ENCODE measurements at regions not wholly inside any gene's neighbourhood (a gene's known extent, or its start where the extent isn't known, plus 50 kb on each side); places are given as distances from the start of the nearest gene placed in this dataset.

- Histone ChIP-seq H3K9me3 (no peaks in the 10 kb centered on the region), H3K4me1 (no peaks in the 10 kb centered on the region), H3K27ac (no peak overlapping the region), H3K27me3 (no peaks in the 10 kb centered on the region), H3K4me3 (no peak overlapping the region), H3K36me3 (no peaks in the 10 kb centered on the region)
- DNase-seq (ENCODE audit: low spot score in 2 of 2): no peak
- WGBS: 40% methylated on average over 2 of the region's 2 CpGs
- no peak for TF ChIP-seq POLR2AphosphoS5 (IDR thresholded peaks at IDR 0.05)
- no peak for TF ChIP-seq CTCF (IDR thresholded peaks at IDR 0.05)
Observed at GRCh38 chr6:102387326-102388033, 994.0 kb downstream of the GRIK2 start.

- TF ChIP-seq POLR2AphosphoS5 (IDR thresholded peaks at IDR 0.05) (no peak), POLR2A (IDR thresholded peaks at IDR 0.05) (no peak), CTCF (IDR thresholded peaks at IDR 0.05) (no peak), EP300 (IDR thresholded peaks at IDR 0.05) (no peak)
- Histone ChIP-seq H3K4me3 (no peak overlapping the region), H3K9me3 (no peaks in the 10 kb centered on the region), H3K27ac (no peak overlapping the region), H3K36me3 (no peaks in the 10 kb centered on the region), H3K27me3 (no peaks in the 10 kb centered on the region), H3K4me1 (no peaks in the 10 kb centered on the region)
- no peak for DNase-seq (ENCODE audit: low spot score in 2 of 2)
Observed at GRCh38 chr6:102381203-102381602, 987.7 kb downstream of the GRIK2 start.

GRCh38 chr6:102356170-102356569, 962.7 kb downstream of the GRIK2 start:
- no peaks in the 10 kb centered on the region for H3K27me3 ChIP-seq
- H3K4me1 ChIP-seq: no peaks in the 10 kb centered on the region
- no peak overlapping the region for H3K4me3 ChIP-seq
- no peaks in the 10 kb centered on the region for H3K9me3 ChIP-seq
- no peak for DNase-seq (ENCODE audit: low spot score in 2 of 2)
- H3K27ac ChIP-seq: no peak overlapping the region
- no peaks in the 10 kb centered on the region for H3K36me3 ChIP-seq
- TF ChIP-seq POLR2AphosphoS5 (IDR thresholded peaks at IDR 0.05) (no peak), CTCF (IDR thresholded peaks at IDR 0.05) (no peak), POLR2A (IDR thresholded peaks at IDR 0.05) (no peak), EP300 (IDR thresholded peaks at IDR 0.05) (no peak)
- WGBS: 84% methylated on average over 8 of the region's 8 CpGs

- H3K4me3 ChIP-seq: no peak overlapping the region
- no peaks in the 10 kb centered on the region for H3K36me3 ChIP-seq
- WGBS: 75% methylated on average over 1 of the region's 1 CpG
- DNase-seq (ENCODE audit: low spot score in 2 of 2): no peak
- H3K27me3 ChIP-seq: no peaks in the 10 kb centered on the region
- H3K9me3 ChIP-seq: no peaks in the 10 kb centered on the region
- TF ChIP-seq POLR2AphosphoS5 (IDR thresholded peaks at IDR 0.05): no peak
- no peak for TF ChIP-seq CTCF (IDR thresholded peaks at IDR 0.05)
- TF ChIP-seq EP300 (IDR thresholded peaks at IDR 0.05): no peak
- no peak for TF ChIP-seq POLR2A (IDR thresholded peaks at IDR 0.05)
- H3K27ac ChIP-seq: no peak overlapping the region
- no peaks in the 10 kb centered on the region for H3K4me1 ChIP-seq
Observed at GRCh38 chr6:102355578-102355977, 962.1 kb downstream of the GRIK2 start.

GRCh38 chr6:102352552-102352951, 959.0 kb downstream of the GRIK2 start:
- no peak overlapping the region for H3K27ac ChIP-seq
- no peak for TF ChIP-seq EP300 (IDR thresholded peaks at IDR 0.05)
- no peak for TF ChIP-seq CTCF (IDR thresholded peaks at IDR 0.05)
- no peak for TF ChIP-seq POLR2AphosphoS5 (IDR thresholded peaks at IDR 0.05)
- no peak for TF ChIP-seq POLR2A (IDR thresholded peaks at IDR 0.05)
- no peaks in the 10 kb centered on the region for H3K9me3 ChIP-seq
- no peak overlapping the region for H3K4me3 ChIP-seq
- H3K27me3 ChIP-seq: no peaks in the 10 kb centered on the region
- no peak for DNase-seq (ENCODE audit: low spot score in 2 of 2)
- H3K4me1 ChIP-seq: no peaks in the 10 kb centered on the region
- H3K36me3 ChIP-seq: no peaks in the 10 kb centered on the region
- 84% methylated on average over 5 of the region's 5 CpGs for WGBS
